DOHH2 (cell line): ENCODE measurements at regions not wholly inside any gene's neighbourhood (a gene's known extent, or its start where the extent isn't known, plus 50 kb on each side); places are given as distances from the start of the nearest gene placed in this dataset.

Experiments
- H3F3A ChIP-seq: fragments of 200-600 bp; sonication (generic), shearing (Covaris generic); 2 replicates; pipeline ENCODE4 v1.6.0; 2016; ENCODE audit warnings: antibody characterized with exemption, mild to moderate bottlenecking; ENCODE audit not compliant: control insufficient read depth, insufficient read depth
- H3K27ac ChIP-seq: fragments of 200-600 bp; sonication (generic); 2 replicates; pipeline ENCODE4 v1.5.1; 2014; ENCODE audit warnings: low read depth, mild to moderate bottlenecking, low read length, moderate library complexity
- H3K27me3 ChIP-seq: fragments of 200-600 bp; sonication (generic); 2 replicates; pipeline ENCODE4 v1.6.1; 2014; ENCODE audit warnings: mild to moderate bottlenecking, low read length, mixed read lengths; ENCODE audit not compliant: control insufficient read depth
- H3K36me3 ChIP-seq: fragments of 200-600 bp; sonication (generic); 2 replicates; pipeline ENCODE4 v1.6.1; 2014; ENCODE audit warnings: mild to moderate bottlenecking, low read length, moderate library complexity, mixed read lengths; ENCODE audit not compliant: control insufficient read depth
- H3K4me1 ChIP-seq: fragments of 200-600 bp; sonication (generic); 2 replicates; pipeline ENCODE4 v1.6.1; 2014; ENCODE audit warnings: mild to moderate bottlenecking, low read length, mixed read lengths; ENCODE audit not compliant: control insufficient read depth
- H3K4me2 ChIP-seq: fragments of 200-600 bp; sonication (generic); 2 replicates; pipeline ENCODE4 v1.6.0; 2014; ENCODE audit warnings: mild to moderate bottlenecking, low read length, moderate library complexity
- H3K4me3 ChIP-seq: fragments of 200-600 bp; sonication (generic); 2 replicates; pipeline ENCODE4 v1.5.1; 2014; ENCODE audit warnings: mild to moderate bottlenecking, low read length, mixed read lengths
- H3K79me2 ChIP-seq: fragments of 200-600 bp; sonication (generic); 2 replicates; pipeline ENCODE4 v1.6.1; 2014; ENCODE audit warnings: mild to moderate bottlenecking, low read length, mixed read lengths; ENCODE audit not compliant: control insufficient read depth
- H3K9me2 ChIP-seq: fragments of 200-600 bp; sonication (generic); replicated peaks from 2 replicates; pipeline ENCODE4 v1.6.1; 2014; ENCODE audit warnings: mild to moderate bottlenecking, low read length, mixed read lengths; ENCODE audit not compliant: control insufficient read depth
- H3K9me3 ChIP-seq: fragments of 200-600 bp; sonication (generic); 2 replicates; pipeline ENCODE4 v1.6.1; 2014; ENCODE audit warnings: antibody characterized with exemption, low read length, mixed read lengths; ENCODE audit not compliant: control insufficient read depth, insufficient read depth
- H4K20me1 ChIP-seq: fragments of 200-600 bp; sonication (generic); 2 replicates; pipeline ENCODE4 v1.6.0; 2014; ENCODE audit warnings: low read depth, mild to moderate bottlenecking, antibody characterized with exemption, low read length, moderate library complexity; ENCODE audit not compliant: control insufficient read depth, insufficient read depth
- EZH2phosphoT487 ChIP-seq: fragments of 200-600 bp; sonication (generic); IDR thresholded peaks from 2 replicates; pipeline ENCODE4 v1.6.1; 2017; ENCODE audit warnings: borderline replicate concordance, mild to moderate bottlenecking, antibody characterized with exemption, low read length, moderate library complexity, mixed read lengths
- TF ChIP-seq, protein P1 (sequence below): fragments of 200-600 bp; sonication (generic); IDR thresholded peaks from one replicate; pipeline ENCODE4 v1.5.1; 2014; ENCODE audit warnings: antibody characterized with exemption, mild to moderate bottlenecking, low read depth, low read length; ENCODE audit not compliant: poor library complexity, severe bottlenecking

DNA sequence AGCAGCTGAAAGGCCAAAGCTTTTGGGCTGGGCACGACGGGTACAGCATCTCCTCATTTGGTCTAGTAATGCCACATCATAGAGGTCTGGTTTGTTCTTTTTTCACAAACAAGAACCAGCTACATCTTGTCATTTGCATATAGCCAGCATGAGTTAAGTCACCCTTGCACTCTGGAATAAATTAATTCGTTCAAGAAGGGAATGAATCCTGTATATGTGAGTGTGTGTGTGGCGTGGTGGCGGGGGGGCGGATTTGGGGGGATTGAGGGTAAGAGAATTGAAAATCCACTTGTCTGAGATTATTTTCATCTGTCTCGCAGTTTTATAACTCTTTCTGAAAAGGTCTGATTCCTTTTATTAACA lies 380.0 kb upstream of the CAMK1G start:
- Histone ChIP-seq H3K27me3 (no peaks in the 10 kb centered on the region), H3K4me3 (no peak overlapping the region), H3K4me2 (no peak overlapping the region), H3F3A (no peaks in the 10 kb centered on the region), H3K9me3 (no peaks in the 10 kb centered on the region), H3K4me1 (no peaks in the 10 kb centered on the region), H3K36me3 (no peaks in the 10 kb centered on the region), H3K79me2 (no peaks in the 10 kb centered on the region), H3K27ac (no peak overlapping the region), H3K9me2 (no peaks in the 10 kb centered on the region), H4K20me1 (no peaks in the 10 kb centered on the region)
- TF ChIP-seq EZH2phosphoT487: no peak
- TF ChIP-seq, protein P1, sequence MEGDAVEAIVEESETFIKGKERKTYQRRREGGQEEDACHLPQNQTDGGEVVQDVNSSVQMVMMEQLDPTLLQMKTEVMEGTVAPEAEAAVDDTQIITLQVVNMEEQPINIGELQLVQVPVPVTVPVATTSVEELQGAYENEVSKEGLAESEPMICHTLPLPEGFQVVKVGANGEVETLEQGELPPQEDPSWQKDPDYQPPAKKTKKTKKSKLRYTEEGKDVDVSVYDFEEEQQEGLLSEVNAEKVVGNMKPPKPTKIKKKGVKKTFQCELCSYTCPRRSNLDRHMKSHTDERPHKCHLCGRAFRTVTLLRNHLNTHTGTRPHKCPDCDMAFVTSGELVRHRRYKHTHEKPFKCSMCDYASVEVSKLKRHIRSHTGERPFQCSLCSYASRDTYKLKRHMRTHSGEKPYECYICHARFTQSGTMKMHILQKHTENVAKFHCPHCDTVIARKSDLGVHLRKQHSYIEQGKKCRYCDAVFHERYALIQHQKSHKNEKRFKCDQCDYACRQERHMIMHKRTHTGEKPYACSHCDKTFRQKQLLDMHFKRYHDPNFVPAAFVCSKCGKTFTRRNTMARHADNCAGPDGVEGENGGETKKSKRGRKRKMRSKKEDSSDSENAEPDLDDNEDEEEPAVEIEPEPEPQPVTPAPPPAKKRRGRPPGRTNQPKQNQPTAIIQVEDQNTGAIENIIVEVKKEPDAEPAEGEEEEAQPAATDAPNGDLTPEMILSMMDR: no peak

DNA sequence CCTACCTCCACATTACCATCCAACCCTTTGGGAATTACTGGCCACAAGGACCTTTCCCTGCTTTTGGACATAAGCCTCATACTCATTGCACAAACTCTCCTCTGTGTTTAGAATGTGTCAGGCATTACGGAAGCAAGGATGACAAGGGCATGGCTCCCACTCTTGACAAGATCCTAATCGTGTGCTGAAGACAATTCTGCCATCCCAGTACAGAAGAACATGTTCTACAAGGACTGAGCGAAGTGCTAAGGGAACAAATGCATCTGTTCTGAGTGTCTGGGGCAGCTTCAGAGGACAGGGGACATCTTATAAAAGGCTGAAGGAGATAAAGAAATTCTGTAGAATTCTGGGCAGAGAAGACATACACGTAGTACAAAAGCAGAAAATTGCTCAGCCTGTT lies 378.5 kb upstream of the CAMK1G start:
- Histone ChIP-seq H3K9me3 (no peaks in the 10 kb centered on the region), H3K79me2 (no peaks in the 10 kb centered on the region), H3K4me2 (no peak overlapping the region), H3K36me3 (no peaks in the 10 kb centered on the region), H3K27ac (no peak overlapping the region), H3K27me3 (no peaks in the 10 kb centered on the region), H3K9me2 (no peaks in the 10 kb centered on the region), H3K4me3 (no peak overlapping the region), H4K20me1 (no peaks in the 10 kb centered on the region), H3F3A (no peaks in the 10 kb centered on the region), H3K4me1 (no peaks in the 10 kb centered on the region)
- TF ChIP-seq, protein P1: no peak
- no peak for TF ChIP-seq EZH2phosphoT487

- Histone ChIP-seq H4K20me1 (no peaks in the 10 kb centered on the region), H3K27ac (no peak overlapping the region), H3K9me3 (no peaks in the 10 kb centered on the region), H3K36me3 (no peaks in the 10 kb centered on the region), H3K9me2 (no peaks in the 10 kb centered on the region), H3K4me2 (no peak overlapping the region), H3K4me1 (no peaks in the 10 kb centered on the region), H3K4me3 (no peak overlapping the region), H3K27me3 (no peaks in the 10 kb centered on the region), H3F3A (no peaks in the 10 kb centered on the region), H3K79me2 (no peaks in the 10 kb centered on the region)
- TF ChIP-seq, protein P1: no peak
- no peak for TF ChIP-seq EZH2phosphoT487
These were observed 376.3 kb upstream of the CAMK1G start for GRCh38 chr1:209207126-209207700.
